ENCODE measurements at regions not wholly inside any gene's neighbourhood (a gene's known extent, or its start where the extent isn't known, plus 50 kb on each side); places are given as distances from the start of the nearest gene placed in this dataset.

GRCh38 chr16:73499276-73499675 is 451.3 kb upstream of the ZFHX3 start:
- no peak for DNase-seq (ENCODE audit: extremely low spot score in 2 of 2)
- intact Hi-C loops (cut with DNase I): no loop called here
- Histone ChIP-seq H3K27ac (no peak overlapping the region), H3K4me1 (no peaks in the 10 kb centered on the region), H3K36me3 (no peaks in the 10 kb centered on the region), H3K4me3 (no peak overlapping the region), H3K27me3 (no peaks in the 10 kb centered on the region), H3K9me3 (no peaks in the 10 kb centered on the region)
- TF ChIP-seq POLR2A (IDR thresholded peaks at IDR 0.05) (no peak), POLR2AphosphoS5 (IDR thresholded peaks at IDR 0.05; ENCODE audit: insufficient read depth in 1 of 2, low read depth in 1 of 2) (no peak)

DNA sequence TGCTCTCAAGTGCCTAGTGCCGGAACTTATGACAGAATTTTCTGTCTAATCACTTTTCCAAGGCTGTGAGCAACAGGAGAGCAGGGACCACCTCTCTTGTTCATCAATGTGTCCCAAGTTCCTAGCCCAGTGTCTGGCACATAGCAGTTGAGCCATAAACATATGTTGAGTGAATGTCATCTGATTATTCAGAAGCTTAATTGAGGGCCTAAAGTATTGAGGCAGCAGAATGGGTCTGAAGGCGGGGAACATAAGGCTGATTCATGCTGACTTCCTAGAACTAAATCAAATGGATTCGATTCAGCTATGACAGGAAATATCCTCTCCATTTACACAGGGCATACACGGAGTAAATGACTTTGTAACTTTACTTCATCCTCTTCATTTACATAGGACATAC is 438.0 kb upstream of the ZFHX3 start:
- Histone ChIP-seq H3K4me3 (no peak overlapping the region), H3K9me3 (no peaks in the 10 kb centered on the region), H3K4me1 (no peaks in the 10 kb centered on the region), H3K27ac (no peak overlapping the region), H3K36me3 (no peaks in the 10 kb centered on the region), H3K27me3 (no peaks in the 10 kb centered on the region)
- no peak for DNase-seq (ENCODE audit: extremely low spot score in 2 of 2)
- TF ChIP-seq POLR2A (IDR thresholded peaks at IDR 0.05) (no peak), CTCF (IDR thresholded peaks at IDR 0.05) (no peak), POLR2AphosphoS5 (IDR thresholded peaks at IDR 0.05; ENCODE audit: insufficient read depth in 1 of 2, low read depth in 1 of 2) (no peak)
- intact Hi-C loops (cut with DNase I): no loop called here

GRCh38 chr16:73483934-73484711 is 436.2 kb upstream of the ZFHX3 start:
- no peaks in the 10 kb centered on the region for H3K27me3 ChIP-seq
- intact Hi-C loops (cut with DNase I): no loop called here
- H3K4me3 ChIP-seq: no peak overlapping the region
- H3K9me3 ChIP-seq: no peaks in the 10 kb centered on the region
- no peak for DNase-seq (ENCODE audit: extremely low spot score in 2 of 2)
- no peak overlapping the region for H3K27ac ChIP-seq
- H3K4me1 ChIP-seq: no peaks in the 10 kb centered on the region
- TF ChIP-seq POLR2AphosphoS5 (IDR thresholded peaks at IDR 0.05; ENCODE audit: insufficient read depth in 1 of 2, low read depth in 1 of 2) (no peak), POLR2A (IDR thresholded peaks at IDR 0.05) (no peak), CTCF (IDR thresholded peaks at IDR 0.05) (no peak)
- H3K36me3 ChIP-seq: no peaks in the 10 kb centered on the region

DNA sequence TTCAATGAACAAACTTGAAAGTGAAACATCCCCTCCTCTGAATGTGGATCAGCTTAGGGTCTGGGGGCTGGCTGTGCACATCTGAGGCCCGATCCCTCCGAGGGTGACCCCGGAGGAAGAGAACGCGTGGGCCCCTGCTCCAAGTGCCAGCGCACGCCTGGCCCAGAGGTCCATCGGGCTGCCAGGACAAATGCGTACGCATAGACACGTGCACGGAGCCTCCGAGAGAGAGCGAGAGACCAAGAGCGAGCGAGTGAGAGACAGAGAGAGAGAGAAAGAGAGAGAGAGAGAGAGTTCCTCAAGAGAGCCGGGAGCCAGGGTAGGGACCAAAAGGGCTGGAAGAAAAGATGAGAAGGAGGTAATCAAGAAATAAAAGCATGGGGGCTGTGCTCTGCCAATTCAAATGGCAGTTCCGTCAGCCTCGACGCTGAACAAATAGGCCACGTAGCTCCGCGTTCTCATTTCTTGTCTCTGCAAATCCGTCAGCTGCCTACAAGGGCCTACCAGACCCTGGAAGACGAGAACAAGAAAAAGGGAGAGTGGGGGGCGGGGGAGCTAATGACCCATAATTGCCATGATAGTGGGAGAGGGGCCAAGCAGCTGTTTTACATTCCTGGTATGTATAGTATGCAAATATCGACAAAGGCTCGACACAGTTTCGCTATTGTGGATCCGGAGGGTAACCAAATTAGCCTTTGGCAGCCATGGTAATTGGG is 435.3 kb upstream of the ZFHX3 start:
- Histone ChIP-seq H3K27me3 (no peaks in the 10 kb centered on the region), H3K27ac (no peak overlapping the region), H3K4me3 (no peak overlapping the region), H3K4me1 (no peaks in the 10 kb centered on the region), H3K36me3 (no peaks in the 10 kb centered on the region), H3K9me3 (no peaks in the 10 kb centered on the region)
- TF ChIP-seq POLR2A (IDR thresholded peaks at IDR 0.05) (no peak), CTCF (IDR thresholded peaks at IDR 0.05) (no peak), POLR2AphosphoS5 (IDR thresholded peaks at IDR 0.05; ENCODE audit: insufficient read depth in 1 of 2, low read depth in 1 of 2) (no peak)
- intact Hi-C loops (cut with DNase I): no loop called here
- no peak for DNase-seq (ENCODE audit: extremely low spot score in 2 of 2)

- Histone ChIP-seq H3K27ac (no peak overlapping the region), H3K4me3 (no peak overlapping the region), H3K27me3 (no peaks in the 10 kb centered on the region), H3K36me3 (no peaks in the 10 kb centered on the region), H3K4me1 (no peaks in the 10 kb centered on the region), H3K9me3 (no peaks in the 10 kb centered on the region)
- TF ChIP-seq POLR2A (IDR thresholded peaks at IDR 0.05): no peak
- TF ChIP-seq CTCF (IDR thresholded peaks at IDR 0.05): no peak
- TF ChIP-seq POLR2AphosphoS5 (IDR thresholded peaks at IDR 0.05; ENCODE audit: insufficient read depth in 1 of 2, low read depth in 1 of 2): no peak
- intact Hi-C loops (cut with DNase I): no loop called here
- DNase-seq (ENCODE audit: extremely low spot score in 2 of 2): no peak
These were observed 434.4 kb upstream of the ZFHX3 start for GRCh38 chr16:73482310-73482709.

Data from vagina (tissue), 2 donors.